Upper lobe of left lung (tissue), 4 donors: ENCODE measurements at regions not wholly inside any gene's neighbourhood (a gene's known extent, or its start where the extent isn't known, plus 50 kb on each side); places are given as distances from the start of the nearest gene placed in this dataset.

ENCODE experiments used
- POLR2A ChIP-seq, 4 donors: fragments of 450-650 bp; IDR thresholded peaks; one replicate each; pipeline ENCODE4 v1.5.1; 2016 to 2017; ENCODE audit warnings: antibody characterized with exemption in 4 of 4, mild to moderate bottlenecking in 2 of 4
- POLR2AphosphoS5 ChIP-seq, 2 donors: sonication (generic); formaldehyde crosslinking; IDR thresholded peaks; one replicate each; pipeline ENCODE4 v1.5.1; 2017; ENCODE audit warnings: antibody characterized with exemption in 2 of 2
- TF ChIP-seq, protein P1 (sequence below), 6 experiments: fragments of 450-650 bp in 4 of 6; fragments of 200-600 bp in 2 of 6; sonication (generic) in 2 of 6; IDR thresholded peaks; one replicate each; pipeline ENCODE4 v1.5.1; 2016 to 2019; ENCODE audit warnings: antibody characterized with exemption in 6 of 6

DNA sequence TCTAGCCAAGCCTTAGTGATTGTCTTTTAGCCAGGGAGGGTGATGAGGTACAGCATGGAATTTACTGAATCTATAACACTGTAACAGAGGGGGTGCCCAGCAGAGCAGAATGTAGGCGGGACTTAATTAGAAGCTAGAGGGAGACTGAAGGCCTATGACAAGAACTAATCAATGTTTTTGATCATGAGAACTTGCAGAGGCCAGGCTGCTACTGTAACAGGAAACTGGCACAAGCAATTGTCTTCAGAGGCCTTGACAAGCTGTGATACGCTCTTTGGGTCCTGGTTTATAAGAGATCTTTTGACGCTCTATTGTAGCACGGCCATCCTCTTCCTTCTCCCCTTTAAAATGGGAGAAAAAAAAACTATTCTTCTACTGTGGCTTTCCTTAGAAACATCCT is 1297.3 kb downstream of the JRKL start:
- TF ChIP-seq, protein P1, sequence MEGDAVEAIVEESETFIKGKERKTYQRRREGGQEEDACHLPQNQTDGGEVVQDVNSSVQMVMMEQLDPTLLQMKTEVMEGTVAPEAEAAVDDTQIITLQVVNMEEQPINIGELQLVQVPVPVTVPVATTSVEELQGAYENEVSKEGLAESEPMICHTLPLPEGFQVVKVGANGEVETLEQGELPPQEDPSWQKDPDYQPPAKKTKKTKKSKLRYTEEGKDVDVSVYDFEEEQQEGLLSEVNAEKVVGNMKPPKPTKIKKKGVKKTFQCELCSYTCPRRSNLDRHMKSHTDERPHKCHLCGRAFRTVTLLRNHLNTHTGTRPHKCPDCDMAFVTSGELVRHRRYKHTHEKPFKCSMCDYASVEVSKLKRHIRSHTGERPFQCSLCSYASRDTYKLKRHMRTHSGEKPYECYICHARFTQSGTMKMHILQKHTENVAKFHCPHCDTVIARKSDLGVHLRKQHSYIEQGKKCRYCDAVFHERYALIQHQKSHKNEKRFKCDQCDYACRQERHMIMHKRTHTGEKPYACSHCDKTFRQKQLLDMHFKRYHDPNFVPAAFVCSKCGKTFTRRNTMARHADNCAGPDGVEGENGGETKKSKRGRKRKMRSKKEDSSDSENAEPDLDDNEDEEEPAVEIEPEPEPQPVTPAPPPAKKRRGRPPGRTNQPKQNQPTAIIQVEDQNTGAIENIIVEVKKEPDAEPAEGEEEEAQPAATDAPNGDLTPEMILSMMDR (IDR thresholded peaks at IDR 0.05): no peak
- no peak for TF ChIP-seq POLR2A (IDR thresholded peaks at IDR 0.05)
- TF ChIP-seq POLR2AphosphoS5 (IDR thresholded peaks at IDR 0.05): no peak
